Neural cell (in vitro differentiated cells): ENCODE measurements at regions not wholly inside any gene's neighbourhood (a gene's known extent, or its start where the extent isn't known, plus 50 kb on each side); places are given as distances from the start of the nearest gene placed in this dataset.

Experiments used
- H2AFZ ChIP-seq: fragments of 200-600, 300-800 bp; sonication (generic), shearing (Covaris generic); 2 replicates; pipeline ENCODE4 v1.6.0; 2014; ENCODE audit warnings: low read depth, mild to moderate bottlenecking, antibody characterized with exemption, low read length, moderate library complexity
- H3F3A ChIP-seq: fragments of 200-600 bp; shearing (Covaris generic); 2 replicates; pipeline ENCODE4 v1.6.1; 2016; ENCODE audit warnings: mild to moderate bottlenecking, moderate library complexity, mixed read lengths, antibody characterized with exemption, low read length; ENCODE audit not compliant: insufficient read depth, poor library complexity, severe bottlenecking
- H3K27ac ChIP-seq: fragments of 200-600, 300-800 bp; sonication (generic), shearing (Covaris generic); 2 replicates; pipeline ENCODE4 v1.5.1; 2014; ENCODE audit warnings: mild to moderate bottlenecking, low read length, moderate library complexity
- H3K27me3 ChIP-seq: fragments of 300-800, 200-600 bp; sonication (generic), shearing (Covaris generic); 2 replicates; pipeline ENCODE4 v1.6.0; 2014; ENCODE audit warnings: mild to moderate bottlenecking, low read depth, low read length, moderate library complexity; ENCODE audit not compliant: insufficient read depth
- H3K36me3 ChIP-seq: fragments of 300-800, 200-600 bp; sonication (generic), shearing (Covaris generic); 2 replicates; pipeline ENCODE4 v1.5.1; 2014; ENCODE audit warnings: mild to moderate bottlenecking, antibody characterized with exemption, low read length, moderate library complexity; ENCODE audit not compliant: insufficient read depth
- H3K4me2 ChIP-seq: fragments of 300-800, 200-600 bp; sonication (generic), shearing (Covaris generic); 2 replicates; pipeline ENCODE4 v1.6.0; 2014; ENCODE audit warnings: mild to moderate bottlenecking, low read length
- H3K4me3 ChIP-seq: fragments of 300-800, 200-600 bp; sonication (generic), shearing (Covaris generic); 2 replicates; pipeline ENCODE4 v1.5.1; 2014; ENCODE audit warnings: mild to moderate bottlenecking, low read length, moderate library complexity
- H3K79me2 ChIP-seq: fragments of 200-600 bp; shearing (Covaris generic); replicated peaks from 2 replicates; pipeline ENCODE4 v1.6.0; 2014; ENCODE audit warnings: mild to moderate bottlenecking, low read length, moderate library complexity; ENCODE audit not compliant: insufficient read depth
- H3K9ac ChIP-seq: fragments of 300-800, 200-600 bp; sonication (generic), shearing (Covaris generic); 2 replicates; pipeline ENCODE4 v1.6.1; 2016; ENCODE audit warnings: mild to moderate bottlenecking, low read length, mixed read lengths
- H3K9me2 ChIP-seq: fragments of 200-600 bp; shearing (Covaris generic); 2 replicates; pipeline ENCODE4 v1.6.1; 2016; ENCODE audit warnings: mild to moderate bottlenecking, low read length, mixed read lengths; ENCODE audit not compliant: insufficient read depth
- H3K9me3 ChIP-seq: fragments of 200-600, 300-800 bp; sonication (generic), shearing (Covaris generic); 2 replicates; pipeline ENCODE4 v1.6.1; 2016; ENCODE audit warnings: mild to moderate bottlenecking, mixed run types, low read length, moderate library complexity, mixed read lengths
- H4K20me1 ChIP-seq: fragments of 200-600 bp; shearing (Covaris generic); 2 replicates; pipeline ENCODE4 v1.6.1; 2016; ENCODE audit warnings: mild to moderate bottlenecking, mixed run types; ENCODE audit not compliant: insufficient read depth
- CTCF ChIP-seq: fragments of 450-650 bp; IDR thresholded peaks from 2 replicates; pipeline ENCODE4 v1.5.1; 2014; ENCODE audit warnings: antibody characterized with exemption, mild to moderate bottlenecking, moderate library complexity; ENCODE audit not compliant: poor library complexity, severe bottlenecking
- EP300 ChIP-seq: fragments of 450-650 bp; conservative IDR thresholded peaks from 2 replicates; pipeline ENCODE4 v1.6.1; 2014; ENCODE audit warnings: antibody characterized with exemption, mild to moderate bottlenecking, moderate library complexity; ENCODE audit not compliant: poor library complexity, severe bottlenecking
- EZH2 ChIP-seq: fragments of 200-600, 300-800 bp; shearing (Covaris generic), sonication (generic); IDR thresholded peaks from 2 replicates; pipeline ENCODE4 v1.6.1; 2014; ENCODE audit warnings: antibody characterized with exemption, low read length, borderline replicate concordance, mild to moderate bottlenecking; ENCODE audit not compliant: insufficient read depth, poor library complexity, severe bottlenecking
- MXI1 ChIP-seq: fragments of 450-650 bp; conservative IDR thresholded peaks from 2 replicates; pipeline ENCODE4 v1.6.1; 2014; ENCODE audit warnings: antibody characterized with exemption, mild to moderate bottlenecking; ENCODE audit not compliant: poor library complexity, severe bottlenecking
- POLR2AphosphoS5 ChIP-seq: IDR thresholded peaks from 2 replicates; pipeline ENCODE4 v1.6.1; 2012
- RAD21 ChIP-seq: fragments of 450-650 bp; conservative IDR thresholded peaks from 2 replicates; pipeline ENCODE4 v1.6.1; 2014; ENCODE audit warnings: antibody characterized with exemption, mild to moderate bottlenecking, moderate library complexity
- REST ChIP-seq: IDR thresholded peaks from 2 replicates; pipeline ENCODE4 v1.6.1; 2012; ENCODE audit warnings: borderline replicate concordance
- SMC3 ChIP-seq: fragments of 450-650 bp; conservative IDR thresholded peaks from 2 replicates; pipeline ENCODE4 v1.6.1; 2014; ENCODE audit warnings: antibody characterized with exemption, mild to moderate bottlenecking, moderate library complexity; ENCODE audit not compliant: poor library complexity
- TAF1 ChIP-seq: IDR thresholded peaks from 2 replicates; pipeline ENCODE4 v1.6.1; 2012; ENCODE audit warnings: low read depth

- H2AFZ ChIP-seq = no peak overlapping the region
- H3K4me2 ChIP-seq = no peak overlapping the region
- no peaks in the 10 kb centered on the region for H3K36me3 ChIP-seq
- TF ChIP-seq SMC3 = no peak
- H3K79me2 ChIP-seq = no peaks in the 10 kb centered on the region
- no peaks in the 10 kb centered on the region for H4K20me1 ChIP-seq
- H3F3A ChIP-seq = no peaks in the 10 kb centered on the region
- no peaks in the 10 kb centered on the region for H3K27me3 ChIP-seq
- no peaks in the 10 kb centered on the region for H3K9me2 ChIP-seq
- H3K27ac ChIP-seq = no peak overlapping the region
- no peak overlapping the region for H3K9ac ChIP-seq
- H3K9me3 ChIP-seq = no peaks in the 10 kb centered on the region
- no peak overlapping the region for H3K4me3 ChIP-seq
These were observed 512.7 kb downstream of the IRS1 start for GRCh38 chr2:226286916-226287315.

GRCh38 chr2:226283796-226284195, 515.8 kb downstream of the IRS1 start:
- TF ChIP-seq TAF1 (no peak), RAD21 (no peak), EP300 (no peak), POLR2AphosphoS5 (no peak), SMC3 (no peak), MXI1 (no peak), REST (no peak), EZH2 (no peak), CTCF (no peak)

GRCh38 chr2:226282151-226282550, 517.5 kb downstream of the IRS1 start:
- H3K27ac ChIP-seq = no peak overlapping the region
- no peaks in the 10 kb centered on the region for H3K9me2 ChIP-seq
- H3K79me2 ChIP-seq = no peaks in the 10 kb centered on the region
- H2AFZ ChIP-seq = no peak overlapping the region
- H4K20me1 ChIP-seq = no peaks in the 10 kb centered on the region
- H3K9ac ChIP-seq = no peak overlapping the region
- no peak overlapping the region for H3K4me3 ChIP-seq
- TF ChIP-seq SMC3 = no peak
- TF ChIP-seq EP300 = no peak
- TF ChIP-seq TAF1 = no peak
- no peak for TF ChIP-seq CTCF
- TF ChIP-seq POLR2AphosphoS5 = no peak
- TF ChIP-seq MXI1 = no peak
- no peak for TF ChIP-seq REST
- TF ChIP-seq EZH2 = no peak
- TF ChIP-seq RAD21 = no peak
- no peaks in the 10 kb centered on the region for H3K27me3 ChIP-seq
- H3F3A ChIP-seq = no peaks in the 10 kb centered on the region
- H3K4me2 ChIP-seq = no peak overlapping the region
- H3K9me3 ChIP-seq = no peaks in the 10 kb centered on the region
- no peaks in the 10 kb centered on the region for H3K36me3 ChIP-seq

More at GRCh38 chr2:226283796-226284195, 515.8 kb downstream of the IRS1 start:
- H3K27ac ChIP-seq = no peak overlapping the region
- no peak overlapping the region for H2AFZ ChIP-seq
- H3K36me3 ChIP-seq = no peaks in the 10 kb centered on the region
- no peaks in the 10 kb centered on the region for H3K9me3 ChIP-seq
- no peaks in the 10 kb centered on the region for H4K20me1 ChIP-seq
- no peaks in the 10 kb centered on the region for H3K9me2 ChIP-seq
- H3K4me3 ChIP-seq = no peak overlapping the region
- no peaks in the 10 kb centered on the region for H3F3A ChIP-seq
- H3K4me2 ChIP-seq = no peak overlapping the region
- no peaks in the 10 kb centered on the region for H3K27me3 ChIP-seq
- no peak overlapping the region for H3K9ac ChIP-seq
- H3K79me2 ChIP-seq = no peaks in the 10 kb centered on the region
